PFSK-1 (cell line): ENCODE measurements at regions not wholly inside any gene's neighbourhood (a gene's known extent, or its start where the extent isn't known, plus 50 kb on each side); places are given as distances from the start of the nearest gene placed in this dataset.

Experiments
- FOXP2 ChIP-seq: optimal IDR thresholded peaks from 2 replicates; pipeline ENCODE3; 2011; ENCODE audit warnings: borderline replicate concordance, control low read depth, inconsistent platforms; ENCODE audit not compliant: insufficient read depth; ENCODE audit errors: extremely low read length, extremely low read depth
- POLR2AphosphoS5 ChIP-seq: IDR thresholded peaks from 2 replicates; pipeline ENCODE4 v1.6.1; 2012; ENCODE audit warnings: low read depth, mild to moderate bottlenecking, control low read depth, low read length, moderate library complexity
- REST ChIP-seq, 2 experiments: IDR thresholded peaks; 2 replicates each; pipeline versions ENCODE4 v1.6.1 to v1.8.0; 2011 to 2012; ENCODE audit warnings: low read depth in 2 of 2, low read length in 2 of 2, control low read depth in 1 of 2, inconsistent platforms in 1 of 2, mild to moderate bottlenecking in 1 of 2, moderate library complexity in 1 of 2; ENCODE audit not compliant: insufficient read depth in 1 of 2
- SIN3A ChIP-seq: IDR thresholded peaks from 2 replicates; pipeline ENCODE4 v1.6.1; 2012; ENCODE audit warnings: mild to moderate bottlenecking, low read length, moderate library complexity, borderline replicate concordance; ENCODE audit not compliant: insufficient read depth
- TAF1 ChIP-seq: IDR thresholded peaks from 2 replicates; pipeline ENCODE4 v1.6.1; 2012; ENCODE audit warnings: low read length, control low read depth, borderline replicate concordance; ENCODE audit not compliant: insufficient read depth

GRCh38 chr5:57690724-57691123 lies 208.1 kb upstream of the ACTBL2 start:
- TF ChIP-seq SIN3A = no peak
- no peak for TF ChIP-seq REST (IDR thresholded peaks at IDR 0.05; ENCODE audit: insufficient read depth in 1 of 2, low read depth in 2 of 2, low read length in 2 of 2)
- no peak for TF ChIP-seq FOXP2
- no peak for TF ChIP-seq POLR2AphosphoS5

- no peak for TF ChIP-seq REST (IDR thresholded peaks at IDR 0.05; ENCODE audit: insufficient read depth in 1 of 2, low read depth in 2 of 2, low read length in 2 of 2)
- no peak for TF ChIP-seq TAF1
- no peak for TF ChIP-seq SIN3A
- no peak for TF ChIP-seq FOXP2
- TF ChIP-seq POLR2AphosphoS5 = no peak
These were observed 205.0 kb upstream of the ACTBL2 start for GRCh38 chr5:57687596-57687995.

GRCh38 chr5:57685516-57686255 lies 203.1 kb upstream of the ACTBL2 start:
- TF ChIP-seq REST (IDR thresholded peaks at IDR 0.05; ENCODE audit: insufficient read depth in 1 of 2, low read depth in 2 of 2, low read length in 2 of 2) (no peak), TAF1 (no peak), SIN3A (no peak), FOXP2 (no peak), POLR2AphosphoS5 (no peak)

GRCh38 chr5:57684299-57684702 lies 201.7 kb upstream of the ACTBL2 start:
- TF ChIP-seq REST (IDR thresholded peaks at IDR 0.05; ENCODE audit: insufficient read depth in 1 of 2, low read depth in 2 of 2, low read length in 2 of 2) (no peak), TAF1 (no peak), FOXP2 (no peak), SIN3A (no peak), POLR2AphosphoS5 (no peak)
